HG03095 (cell line): ENCODE measurements at regions not wholly inside any gene's neighbourhood (a gene's known extent, or its start where the extent isn't known, plus 50 kb on each side); places are given as distances from the start of the nearest gene placed in this dataset.
"Not testable (repeated sequence)": the region's sequence is repeated elsewhere in the genome, so short reads cannot be mapped to it uniquely, and the experiment has no call there.

Experiments used
- ATAC-seq: cut with Tn5 transposase; IDR thresholded peaks from one replicate; pipeline ENCODE4 v1.9.1; 2021; ENCODE audit warnings: moderate library complexity; ENCODE audit not compliant: unreplicated experiment

DNA sequence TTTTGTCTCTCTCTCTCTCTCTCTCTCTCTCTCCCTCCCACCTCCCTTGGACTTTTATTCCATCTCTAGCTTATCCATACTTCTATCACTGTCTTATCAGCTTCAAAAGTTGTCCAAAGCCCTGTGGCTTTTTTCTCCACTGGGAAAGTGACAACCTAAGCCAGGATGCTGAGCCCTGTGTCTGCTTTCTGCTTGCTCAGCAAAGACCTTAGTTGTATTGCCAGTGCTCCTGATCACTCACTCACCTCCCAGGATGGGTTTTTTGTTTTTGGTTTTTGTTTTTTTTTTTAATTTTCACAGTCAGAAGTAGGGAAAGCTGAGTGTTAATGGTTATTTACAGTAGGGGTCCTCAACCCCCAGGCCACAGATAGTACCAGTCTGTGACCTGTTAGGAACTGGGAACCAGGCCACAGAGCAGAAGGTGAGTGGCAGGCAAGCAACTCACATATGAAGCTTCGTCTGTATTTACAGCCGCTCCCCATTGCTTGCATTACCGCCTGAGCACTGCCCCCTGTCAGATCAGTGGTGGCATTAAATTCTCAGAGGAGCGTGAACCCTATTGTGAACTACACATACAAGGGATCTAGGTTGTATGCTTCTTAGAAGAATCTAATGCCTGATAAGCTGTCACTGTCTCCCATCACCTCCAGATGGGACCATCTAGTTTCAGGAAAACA lies 125.0 kb upstream of the ID4 start:
- no peak for ATAC-seq

DNA sequence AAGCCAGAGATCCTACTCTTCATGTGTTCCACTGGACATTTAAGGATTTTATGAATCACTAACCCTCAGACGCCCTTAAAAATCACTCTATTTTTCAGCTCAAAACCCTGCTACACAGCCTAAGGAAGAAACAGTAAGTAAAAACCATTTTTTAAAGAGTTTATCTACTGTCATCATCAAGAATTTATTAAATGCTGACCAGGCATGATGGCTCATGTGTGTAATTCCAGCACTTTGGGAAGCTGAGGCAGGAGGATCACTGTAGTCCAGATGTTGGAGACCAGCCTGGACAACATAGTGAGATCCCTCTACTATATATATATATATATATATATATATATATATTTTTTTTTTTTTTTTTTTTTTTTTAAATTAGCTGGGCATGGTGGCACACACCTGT lies 124.2 kb upstream of the ID4 start:
- no peak for ATAC-seq

DNA sequence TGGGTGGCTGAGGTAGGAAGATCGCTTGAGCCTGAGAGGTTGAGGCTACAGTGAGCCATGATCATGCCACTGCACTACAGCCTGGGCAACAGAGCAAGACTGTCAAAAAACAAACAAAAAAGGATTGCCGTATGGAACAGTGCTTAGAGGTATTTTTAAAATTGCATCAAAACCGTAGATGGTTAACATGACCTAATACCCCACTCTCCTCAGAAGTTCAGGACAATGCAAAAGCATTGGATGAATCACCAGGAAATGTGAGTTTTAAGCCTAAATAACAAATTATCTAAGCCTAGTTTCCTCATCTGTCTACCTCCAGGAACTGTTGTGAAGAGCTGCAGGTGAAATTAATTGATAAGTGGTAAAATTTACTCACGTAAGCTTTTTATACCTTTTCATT lies 123.8 kb upstream of the ID4 start:
- ATAC-seq = no peak

DNA sequence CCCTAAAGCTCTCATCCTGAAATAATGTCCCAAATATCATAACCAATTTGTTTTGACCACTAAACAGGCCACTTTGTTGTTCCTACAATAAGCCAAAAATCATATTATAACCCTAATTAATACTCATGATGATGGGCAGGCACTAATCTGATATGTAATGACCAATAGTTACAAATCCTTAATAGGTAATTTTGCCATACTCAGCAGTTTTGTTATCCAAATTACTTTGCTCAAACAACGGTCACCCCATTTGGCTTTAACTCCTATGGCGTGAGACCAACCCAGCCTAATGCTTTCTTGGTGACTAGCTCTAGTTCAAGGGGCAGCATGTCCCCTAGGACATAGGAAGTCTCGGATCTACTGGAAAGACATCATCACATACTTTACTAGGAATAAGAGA lies 123.2 kb upstream of the ID4 start:
- no peak for ATAC-seq

DNA sequence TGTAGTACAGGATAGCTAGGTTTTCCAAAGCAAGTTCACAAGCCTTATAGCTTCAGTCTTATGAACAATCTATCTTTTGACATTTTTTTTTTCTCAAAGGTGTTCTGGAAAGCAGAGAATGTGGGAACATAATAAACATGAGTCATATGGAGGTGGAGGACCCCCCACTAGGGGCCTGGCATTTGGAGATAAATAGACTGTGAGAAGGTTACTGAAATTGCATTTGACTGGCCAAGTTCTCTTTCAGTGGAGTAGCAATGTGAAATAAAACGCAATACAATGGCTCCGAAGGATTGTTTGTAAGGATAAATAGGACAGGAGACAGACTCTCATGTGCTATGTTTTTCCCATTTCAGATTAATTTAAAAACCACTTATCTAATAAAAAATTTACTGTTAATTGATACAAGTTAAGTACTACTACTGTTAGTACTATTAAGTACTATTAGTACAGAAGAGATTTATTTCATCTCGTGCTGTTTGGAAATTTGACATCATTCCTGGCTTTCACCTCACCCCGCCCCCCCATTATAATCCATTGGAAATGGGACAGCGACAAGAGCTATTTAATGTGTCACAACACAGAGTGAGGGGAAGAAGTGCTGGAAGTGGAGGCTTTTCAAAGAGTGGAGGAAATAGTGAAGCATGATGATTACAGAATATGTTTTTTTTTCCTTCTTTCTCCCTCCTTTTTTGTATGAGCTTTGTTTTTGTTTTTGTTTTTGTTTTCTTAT lies 122.6 kb upstream of the ID4 start:
- ATAC-seq = no peak

DNA sequence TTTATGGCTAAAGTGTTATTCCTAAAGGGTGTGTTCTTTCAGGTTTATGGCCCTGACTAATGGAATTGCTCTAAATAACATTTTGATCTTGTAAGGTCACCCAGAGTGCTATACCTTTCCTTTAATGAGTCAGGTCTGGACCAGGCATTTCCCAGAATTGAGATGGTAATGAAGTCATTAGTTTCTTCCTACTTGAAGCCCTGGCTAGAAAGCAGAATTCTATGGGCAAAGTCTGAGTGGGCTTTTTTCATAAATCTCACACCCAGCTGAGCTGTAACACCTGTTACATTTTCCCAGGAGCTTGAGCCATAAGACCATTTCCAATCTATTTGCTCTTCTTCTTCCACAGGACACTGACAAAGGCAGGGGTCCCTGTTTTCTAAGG lies 122.0 kb upstream of the ID4 start:
- no peak for ATAC-seq

DNA sequence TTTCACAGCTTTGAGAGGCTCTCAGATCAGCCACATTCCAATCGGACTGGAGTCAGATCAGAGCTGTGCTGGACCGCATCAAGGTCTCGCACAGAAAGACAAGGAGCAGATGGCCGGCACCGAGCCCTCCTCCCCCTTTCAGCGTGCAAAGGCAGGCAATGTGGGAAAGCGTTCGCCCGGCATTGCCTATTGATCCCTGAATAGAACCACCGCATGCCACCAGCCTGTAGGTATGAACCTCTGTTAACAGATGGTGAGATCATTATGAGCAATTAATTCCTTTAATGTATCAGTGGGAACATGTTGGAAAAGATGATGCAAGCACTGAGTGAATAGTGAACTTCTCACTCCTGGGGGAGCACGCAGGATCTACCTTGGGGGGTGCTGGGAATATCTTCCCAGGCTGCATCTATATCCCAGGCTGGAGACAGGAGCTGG lies 117.5 kb upstream of the ID4 start:
- ATAC-seq = no peak

DNA sequence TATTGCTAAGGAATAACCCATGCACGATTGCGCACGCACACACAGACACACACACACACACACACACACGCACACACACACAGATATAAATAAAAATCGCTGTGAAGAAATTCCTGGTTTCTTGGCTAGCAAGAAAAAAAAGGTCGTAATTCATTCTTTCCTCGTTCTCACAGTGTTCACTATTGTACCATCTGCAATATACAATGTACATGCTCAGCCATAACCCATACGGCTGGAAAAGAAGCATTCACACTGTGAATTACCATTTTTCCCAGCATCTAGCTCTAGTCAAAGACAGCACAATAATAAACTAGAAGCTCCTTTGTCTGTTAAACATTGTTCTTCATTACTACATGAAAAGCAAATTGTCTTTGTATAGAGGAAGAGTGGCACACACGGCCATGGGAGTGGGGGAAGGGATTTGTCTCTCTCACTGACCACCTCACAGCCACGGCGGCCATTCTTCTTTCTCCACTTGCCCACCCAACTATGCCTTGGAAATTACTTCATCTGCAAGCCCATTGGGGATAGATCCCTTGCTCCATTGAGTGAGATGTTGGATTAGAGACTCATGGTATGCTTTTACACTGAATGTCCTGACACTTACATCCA lies 115.3 kb upstream of the ID4 start:
- no peak for ATAC-seq

DNA sequence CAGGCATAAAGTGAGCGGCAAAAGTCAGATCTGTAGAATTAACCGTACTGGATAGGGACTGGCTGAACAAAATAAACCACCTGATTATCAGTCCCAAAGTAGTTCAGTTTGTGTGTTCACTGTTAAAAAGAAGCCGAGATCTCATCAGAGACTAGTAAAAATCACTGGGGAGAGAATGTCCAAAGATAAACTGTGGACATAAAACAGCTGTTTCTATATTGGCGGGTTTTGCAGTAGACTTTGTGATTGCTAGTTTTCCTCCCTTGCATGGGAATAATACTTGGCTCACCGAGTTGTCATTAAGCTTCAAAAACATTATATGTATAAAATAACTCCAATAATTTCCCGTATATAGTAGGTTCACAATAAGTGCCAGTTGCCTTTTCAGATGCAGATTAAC lies 114.2 kb upstream of the ID4 start:
- no peak for ATAC-seq

DNA sequence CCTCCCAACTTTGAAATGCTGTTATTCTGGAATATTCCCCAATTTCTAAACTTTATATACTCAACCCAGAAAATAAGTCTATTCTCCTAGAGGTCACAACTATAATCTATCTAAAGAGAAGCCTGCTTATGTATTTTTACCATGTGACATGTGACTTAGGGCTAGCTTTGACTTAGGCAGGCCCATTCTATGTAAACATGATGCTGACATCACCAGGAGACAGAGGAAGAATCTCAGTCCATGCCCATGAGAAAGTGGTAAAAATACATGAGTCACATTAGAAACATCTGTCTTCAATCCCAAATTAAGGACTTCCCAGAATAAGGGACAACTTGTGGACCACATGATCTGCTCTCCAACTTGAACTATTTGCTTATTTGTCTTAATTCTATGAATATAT lies 113.6 kb upstream of the ID4 start:
- ATAC-seq = no peak

DNA sequence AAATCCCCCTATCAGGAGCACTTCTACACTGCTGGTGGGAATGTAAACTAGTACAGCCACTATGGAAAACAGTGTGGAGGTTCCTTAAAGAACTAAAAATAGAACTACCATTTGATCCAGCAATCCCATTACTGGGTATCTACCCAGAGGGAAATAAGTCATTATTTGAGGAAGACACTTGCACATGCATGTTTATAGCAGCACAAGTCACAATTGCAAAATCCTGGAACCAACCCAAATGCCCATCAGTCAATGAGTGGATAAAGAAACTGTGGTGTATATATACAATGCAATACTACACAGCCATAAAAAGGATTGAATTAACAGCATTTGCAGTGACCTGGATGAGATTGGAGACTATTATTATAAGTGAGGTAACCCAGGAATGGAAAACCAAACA lies 111.7 kb upstream of the ID4 start:
- not testable (repeated sequence) for ATAC-seq

DNA sequence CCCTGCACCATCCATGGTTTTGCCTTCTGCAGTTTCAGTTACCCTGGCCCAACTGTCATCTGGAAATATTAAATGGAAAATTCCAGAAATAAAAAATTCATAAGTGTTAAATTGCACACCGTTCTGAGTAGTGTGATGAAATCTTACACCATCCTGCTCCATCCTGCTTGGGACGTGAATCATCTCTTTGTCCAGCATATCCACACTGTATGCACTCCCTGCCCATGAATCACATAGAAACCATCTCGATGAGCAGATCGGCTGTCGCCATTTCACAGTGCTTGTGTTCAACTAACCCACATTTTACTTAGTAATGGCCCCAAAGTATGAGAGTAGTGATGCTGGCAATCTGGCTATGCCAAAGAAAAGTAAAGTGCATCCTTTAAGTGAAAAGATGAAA lies 105.9 kb upstream of the ID4 start:
- no peak for ATAC-seq

DNA sequence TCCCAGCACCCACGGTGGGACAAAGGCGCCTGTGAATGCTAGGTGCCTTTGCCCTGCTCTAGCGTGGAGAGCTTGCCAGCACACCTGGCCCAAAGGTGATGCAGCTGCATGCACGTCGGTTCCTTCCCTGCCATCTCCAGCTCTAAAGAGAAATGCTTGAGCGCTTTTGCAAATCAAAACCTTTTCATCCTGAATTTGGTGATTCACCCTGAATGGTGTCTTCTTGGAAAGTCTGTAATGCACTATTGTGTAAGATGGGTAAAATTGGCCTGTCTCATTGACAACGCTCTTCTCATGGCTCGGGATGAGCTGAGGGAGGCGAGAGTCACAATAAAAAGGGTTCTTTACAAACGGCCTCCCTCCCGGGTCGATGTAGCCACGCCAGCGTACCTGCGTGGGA lies 103.1 kb upstream of the ID4 start:
- ATAC-seq = no peak

DNA sequence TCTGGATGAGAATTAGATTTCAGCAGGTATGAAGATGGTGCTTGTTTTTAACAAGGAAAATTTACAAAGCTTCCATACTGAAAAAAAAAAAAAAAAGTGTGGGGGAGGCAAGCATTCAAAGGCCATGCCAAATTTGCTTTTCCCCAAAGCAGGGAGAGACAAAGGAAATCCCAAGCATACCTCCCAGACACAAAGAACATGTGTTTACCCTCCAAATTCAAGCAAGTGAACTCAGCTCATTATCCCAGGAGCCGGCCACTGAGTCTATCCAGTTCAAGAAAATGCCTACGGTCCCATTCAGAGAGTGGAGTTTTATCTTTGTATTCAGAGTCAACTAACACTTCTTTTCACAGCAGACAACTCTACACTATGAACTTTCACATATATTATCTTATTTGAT lies 102.7 kb upstream of the ID4 start:
- ATAC-seq = no peak

DNA sequence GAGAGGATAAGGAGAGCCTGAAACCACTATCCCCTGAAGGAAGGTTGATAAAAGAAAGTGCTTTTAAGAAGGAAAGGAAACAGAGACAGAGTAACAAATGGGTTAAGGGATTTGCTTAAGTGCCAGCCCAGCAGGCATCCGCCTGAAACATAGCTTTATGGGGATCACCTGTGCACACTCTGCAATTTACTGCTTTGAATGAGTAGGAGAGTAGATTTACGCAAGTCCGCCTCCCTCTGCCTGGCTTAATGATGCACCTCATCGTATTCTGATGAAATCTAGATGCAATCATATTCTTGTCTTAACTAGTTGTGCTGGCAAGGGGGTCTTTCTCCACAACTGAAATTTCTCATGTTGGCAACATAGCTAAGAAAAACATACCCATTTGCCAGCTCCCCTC lies 101.1 kb upstream of the ID4 start:
- no peak for ATAC-seq

DNA sequence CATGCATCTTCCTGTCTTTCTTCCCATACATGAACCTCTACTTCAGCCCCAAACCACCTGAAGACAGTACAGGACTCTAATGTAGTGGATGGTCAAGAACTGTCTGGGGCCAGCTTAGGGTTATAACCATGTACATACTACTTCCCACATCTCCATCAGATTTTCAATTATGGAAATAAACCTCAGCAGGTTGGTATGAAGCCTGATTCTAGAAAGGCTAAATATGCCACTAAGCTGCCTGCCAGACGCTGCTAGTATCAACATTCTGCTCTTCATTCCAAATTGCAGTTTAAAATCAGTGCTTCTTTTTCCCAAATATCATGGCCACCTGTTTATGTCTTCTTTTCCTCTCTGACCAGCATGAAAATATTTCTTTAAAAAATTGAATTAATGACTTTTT lies 99.2 kb upstream of the ID4 start:
- ATAC-seq = no peak

DNA sequence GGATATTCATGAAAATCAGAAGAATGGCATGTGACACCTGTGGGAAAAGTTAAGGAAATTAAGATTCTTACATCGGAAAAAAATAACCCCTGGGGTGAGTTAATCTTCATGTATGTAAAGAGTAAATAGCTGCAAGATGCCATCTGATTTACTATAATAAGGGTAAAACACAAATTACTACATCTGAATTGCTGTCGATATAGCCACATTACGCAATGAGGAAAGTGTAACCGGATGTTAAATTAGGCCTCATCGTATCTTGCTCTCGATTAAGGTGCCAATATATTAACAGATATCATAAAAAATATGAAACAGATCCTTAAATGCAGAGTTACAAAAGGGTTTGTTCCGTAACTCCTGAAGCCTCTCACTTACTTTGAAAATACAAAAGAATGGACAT lies 87.4 kb upstream of the ID4 start:
- no peak for ATAC-seq

DNA sequence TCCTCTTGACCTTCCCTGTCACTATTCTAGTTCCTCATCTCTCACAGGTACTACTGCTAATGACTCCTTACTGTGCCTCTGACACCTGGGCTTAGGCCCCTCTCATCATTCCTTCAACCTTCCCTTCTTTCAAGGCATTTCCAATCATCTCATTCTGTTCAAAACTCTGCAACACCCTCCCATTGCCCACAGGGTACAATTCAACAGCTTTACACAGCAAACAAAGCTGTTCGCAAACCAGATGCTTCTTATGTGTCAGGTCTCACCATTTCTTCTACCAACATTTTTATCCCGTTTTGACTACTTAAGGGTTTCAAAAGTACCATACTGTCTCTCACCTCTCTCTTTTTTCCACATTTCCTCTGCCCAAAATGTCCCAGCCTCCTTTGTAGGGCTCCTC lies 84.4 kb upstream of the ID4 start:
- no peak for ATAC-seq

DNA sequence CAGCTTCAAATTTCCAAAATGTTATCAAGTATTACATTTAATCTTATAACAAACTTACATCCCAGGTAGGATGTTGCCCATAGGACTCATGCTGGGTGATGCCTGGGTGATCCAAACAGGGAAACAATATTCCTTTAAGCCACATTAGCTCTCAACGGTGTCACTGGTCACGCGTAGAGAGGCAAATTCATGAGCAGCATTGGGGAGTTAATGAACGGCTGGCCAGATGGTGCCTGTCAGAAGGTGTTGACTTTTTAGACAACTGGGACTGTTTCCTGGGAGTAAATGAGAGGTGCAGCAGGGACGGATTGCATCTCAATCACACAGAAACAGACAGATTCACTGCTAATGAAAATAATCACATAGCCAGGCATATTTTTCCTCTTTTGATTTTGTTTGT lies 83.3 kb upstream of the ID4 start:
- no peak for ATAC-seq

DNA sequence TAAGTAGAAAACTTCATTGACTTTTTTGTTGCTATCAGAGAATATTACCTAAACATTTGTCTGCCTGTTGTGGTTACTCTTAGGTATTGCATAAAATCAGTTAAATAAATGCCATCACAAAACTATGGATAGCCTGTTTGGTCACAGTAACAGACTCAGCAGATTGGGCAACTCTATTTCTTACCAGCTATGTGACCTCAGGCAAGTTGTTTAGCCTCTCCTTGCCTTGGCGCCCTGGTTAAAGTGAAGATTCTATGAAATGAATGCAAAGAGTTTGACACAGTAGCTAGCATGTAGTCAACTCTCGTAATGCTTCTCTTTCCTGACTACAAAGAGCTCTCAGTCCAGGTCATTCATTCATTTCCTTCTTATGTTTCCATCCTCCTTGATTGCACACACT lies 82.5 kb upstream of the ID4 start:
- ATAC-seq = no peak

DNA sequence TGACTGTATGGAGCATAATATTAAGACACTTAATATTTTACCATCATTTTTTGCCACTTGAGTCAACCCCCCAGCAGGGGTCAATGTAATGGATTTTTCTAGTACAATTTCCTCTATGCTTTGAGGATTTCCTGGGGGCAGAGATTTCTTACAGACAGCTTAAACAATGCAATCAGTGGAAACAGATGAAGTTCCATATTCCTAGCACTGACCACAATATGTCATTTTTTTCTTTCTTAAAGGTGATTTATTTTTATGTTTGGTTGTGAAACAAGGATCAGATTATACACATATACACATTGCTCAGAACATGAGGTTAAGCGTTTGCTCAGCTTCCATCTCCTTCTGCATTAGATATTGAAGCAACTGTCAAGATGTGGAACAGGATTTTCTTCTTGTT lies 82.0 kb upstream of the ID4 start:
- ATAC-seq = no peak

DNA sequence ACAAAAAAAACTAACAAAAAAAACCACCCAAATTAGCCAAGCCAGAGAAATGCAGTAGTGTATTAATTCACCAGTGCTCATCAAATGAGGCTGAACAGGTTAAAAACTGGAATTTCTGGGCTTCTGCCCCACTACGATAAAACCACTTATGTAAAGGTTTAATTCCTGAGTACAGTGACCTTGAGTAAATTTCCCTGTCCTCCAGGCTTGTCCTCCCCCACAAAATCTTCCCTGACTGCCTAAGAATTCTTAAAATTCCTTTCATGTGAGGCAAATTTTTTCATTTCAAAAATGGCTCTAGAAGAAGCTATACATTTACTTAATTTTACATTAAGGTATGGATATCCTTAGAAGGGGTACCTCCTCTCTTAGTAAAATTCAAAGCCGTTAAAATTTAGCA lies 80.1 kb upstream of the ID4 start:
- ATAC-seq = no peak
